HepG2 (cell line): ENCODE measurements at regions not wholly inside any gene's neighbourhood (a gene's known extent, or its start where the extent isn't known, plus 50 kb on each side); places are given as distances from the start of the nearest gene placed in this dataset.

Experiments used
- ATAC-seq: fragments of 200-7000 bp; cut with Tn5 transposase; 3 replicates; pipeline ENCODE4 v1.9.1; 2020; ENCODE audit warnings: mild to moderate bottlenecking, moderate library complexity
- BruUV-seq: library from RNA; stranded (reverse); fragments of 400-500 nt; replicated peaks from 2 replicates; lab custom pipeline; 2021; lab: Mats Ljungman, UMichigan
- CTCF ChIA-PET: fragments of 300-600 bp; formaldehyde crosslinking; extraction: SDS; loops from one replicate; lab custom pipeline; 2021; ENCODE audit warnings: low total read pairs, inconsistent platforms, low intra/inter-chr PET ratio; lab: Yijun Ruan, JAX
- POLR2A ChIA-PET: fragments of 350-600 bp; sonication (Branson Sonifier 250); formaldehyde crosslinking; loops from one replicate; lab custom pipeline; 2020; ENCODE audit warnings: antibody characterized with exemption, inconsistent platforms; lab: Yijun Ruan, JAX
- DNase-seq: peaks from one replicate; pipeline ENCODE4 v3.0.0-alpha.2; 2015; ENCODE audit warnings: low spot score
- FAIRE-seq: peaks from 3 replicates; lab custom pipeline; 2011; peaks lifted over from hg19 to GRCh38; lab: Jason Lieb, UNC
- H2AFZ ChIP-seq: one replicate; pipeline ENCODE4 v1.6.1; 2011; ENCODE audit warnings: low read length, inconsistent platforms
- H3K27ac ChIP-seq: fragments of 300-600 bp; 3 replicates; pipeline ENCODE4 v1.8.0; 2011; ENCODE audit warnings: mixed run types, mild to moderate bottlenecking, mixed read lengths, low read length, inconsistent platforms; ENCODE audit not compliant: insufficient read depth; ENCODE audit errors: extremely low read length
- H3K27me3 ChIP-seq, 2 experiments: fragments of 200-600 bp in 1 of 2; 2 replicates in 1 of 2; 3 replicates in 1 of 2; pipeline versions ENCODE4 v1.6.0 to v1.8.0; 2011; ENCODE audit warnings: low read length in 2 of 2, mild to moderate bottlenecking in 2 of 2, moderate library complexity in 2 of 2, inconsistent platforms in 1 of 2; ENCODE audit not compliant: insufficient read depth in 2 of 2, control insufficient read depth in 1 of 2
- H3K36me3 ChIP-seq, 2 experiments: fragments of 200-600 bp in 1 of 2; replicated peaks in 1 of 2; 2 replicates in 1 of 2; 3 replicates in 1 of 2; pipeline versions ENCODE4 v1.5.1 to v1.8.0; 2011; ENCODE audit warnings: low read length in 2 of 2, inconsistent platforms in 1 of 2; ENCODE audit not compliant: insufficient read depth in 2 of 2, control insufficient read depth in 1 of 2
- H3K4me1 ChIP-seq: 2 replicates; pipeline ENCODE4 v1.5.1; 2012; ENCODE audit warnings: low read length, inconsistent platforms; ENCODE audit not compliant: insufficient read depth
- H3K4me2 ChIP-seq: 2 replicates; pipeline ENCODE4 v1.6.0; 2011; ENCODE audit warnings: low read depth, low read length, inconsistent platforms
- H3K4me3 ChIP-seq, 3 experiments: fragments of 200-600 bp in 1 of 3; sonication (generic), shearing (Covaris generic) in 1 of 3; replicated peaks in 1 of 3; 2 replicates each; pipeline ENCODE4 v1.5.1; 2011 to 2016; ENCODE audit warnings: low read length in 3 of 3, inconsistent platforms in 2 of 3, low read depth in 2 of 3, mild to moderate bottlenecking in 2 of 3, control low read depth in 1 of 3, mixed read lengths in 1 of 3; ENCODE audit not compliant: insufficient read depth in 1 of 3
- H3K79me2 ChIP-seq: one replicate; pipeline ENCODE4 v1.6.1; 2011; ENCODE audit warnings: low read length, inconsistent platforms; ENCODE audit not compliant: insufficient read depth
- H3K9ac ChIP-seq: 2 replicates; pipeline ENCODE4 v1.6.0; 2011; ENCODE audit warnings: mild to moderate bottlenecking, low read depth, low read length, inconsistent platforms; ENCODE audit not compliant: insufficient read depth
- H3K9me3 ChIP-seq: 2 replicates; pipeline ENCODE4 v1.5.1; 2012; ENCODE audit warnings: mild to moderate bottlenecking, low read length
- H4K20me1 ChIP-seq: 2 replicates; pipeline ENCODE4 v1.6.0; 2011; ENCODE audit warnings: inconsistent platforms, mild to moderate bottlenecking, low read length, moderate library complexity; ENCODE audit not compliant: insufficient read depth
- ATF6 ChIP-seq: sonication (generic); formaldehyde crosslinking; conservative IDR thresholded peaks from 2 replicates; pipeline ENCODE4 v1.4.0; 2020; ENCODE audit warnings: missing genetic modification reagents
- CEBPB ChIP-seq: IDR thresholded peaks from 2 replicates; pipeline ENCODE4 v1.6.1; 2011; ENCODE audit warnings: low read depth, low read length, improper control_type of control experiment, borderline replicate concordance
- ETV6 ChIP-seq: sonication (generic); formaldehyde crosslinking; conservative IDR thresholded peaks from 2 replicates; pipeline ENCODE4 v1.4.0; 2020; ENCODE audit warnings: missing genetic modification reagents
- JDP2 ChIP-seq: sonication (generic); formaldehyde crosslinking; IDR thresholded peaks from 2 replicates; pipeline ENCODE4 v1.8.1; 2022; ENCODE audit warnings: missing genetic modification reagents, borderline replicate concordance
- MIER3 ChIP-seq: IDR thresholded peaks from 2 replicates; pipeline ENCODE4 v1.6.1; 2016; ENCODE audit warnings: missing compliant biosample characterization, borderline replicate concordance
- NKX3-1 ChIP-seq: sonication (generic); formaldehyde crosslinking; IDR thresholded peaks from 2 replicates; pipeline ENCODE4 v1.5.0; 2020; ENCODE audit warnings: missing genetic modification reagents
- PHF5A ChIP-seq: IDR thresholded peaks from one replicate; pipeline ENCODE4 v1.6.1; 2018; ENCODE audit warnings: low read depth, missing genetic modification reagents; ENCODE audit not compliant: unreplicated experiment
- SKIL ChIP-seq: sonication (generic); formaldehyde crosslinking; IDR thresholded peaks from 2 replicates; pipeline ENCODE4 v1.8.0; 2022; ENCODE audit warnings: missing genetic modification reagents, mild to moderate bottlenecking, moderate library complexity, borderline replicate concordance
- SOX13 ChIP-seq, 3 experiments: fragments of 450-650 bp in 1 of 3; sonication (generic) in 1 of 3; formaldehyde crosslinking in 1 of 3; IDR thresholded peaks in 2 of 3; conservative IDR thresholded peaks in 1 of 3; 2 replicates each; pipeline versions ENCODE4 v1.5.0 to v1.6.1; 2016 to 2020; ENCODE audit warnings: antibody characterized with exemption in 1 of 3, mild to moderate bottlenecking in 1 of 3, missing compliant biosample characterization in 1 of 3, missing genetic modification reagents in 1 of 3, moderate library complexity in 1 of 3
- TRIM24 ChIP-seq: sonication (generic); formaldehyde crosslinking; IDR thresholded peaks from 2 replicates; pipeline ENCODE4 v1.8.0; 2022; ENCODE audit warnings: mild to moderate bottlenecking, missing genetic modification reagents
- ZFP36L1 ChIP-seq: sonication (generic); formaldehyde crosslinking; IDR thresholded peaks from 2 replicates; pipeline ENCODE4 v1.8.0; 2022; ENCODE audit warnings: mild to moderate bottlenecking, missing genetic modification reagents, moderate library complexity
- ZNF232 ChIP-seq: sonication (generic); formaldehyde crosslinking; IDR thresholded peaks from 2 replicates; pipeline ENCODE4 v1.4.0; 2020; ENCODE audit warnings: missing genetic modification reagents, borderline replicate concordance
- ZNF256 ChIP-seq: sonication (generic); formaldehyde crosslinking; conservative IDR thresholded peaks from 2 replicates; pipeline ENCODE4 v1.4.0; 2020; ENCODE audit warnings: missing genetic modification reagents
- WGBS: methylation state at CpG from one replicate; pipeline ENCODE4 v1.1.6; 2017; ENCODE audit warnings: low lambda C conversion rate; 5-methylcytosine and 5-hydroxymethylcytosine counted together
- in situ Hi-C: cut with HindIII; loops from 2 replicates; pipeline ENCODE4 v1.10.0; 2017; ENCODE audit warnings: low pct_unique_long_range_greater_than_20kb; ENCODE audit not compliant: extremely low pct_ligation_motif_present
- intact Hi-C: fragments of 100-400 bp; cut with micrococcal nuclease; formaldehyde crosslinking; loops from one replicate; pipeline ENCODE4 v1.10.0; 2022; ENCODE audit not compliant: unreplicated experiment
- TF ChIP-seq, protein P1 (sequence below): sonication (generic); formaldehyde crosslinking; IDR thresholded peaks from 2 replicates; pipeline ENCODE4 v1.4.0; 2020; ENCODE audit warnings: missing genetic modification reagents, borderline replicate concordance

GRCh38 chr14:45531022-45531421 is 278.0 kb upstream of the MIS18BP1 start:
- Histone ChIP-seq H3K4me2 (no peak overlapping the region), H3K4me1 (no peaks in the 10 kb centered on the region), H3K27ac (no peak overlapping the region), H3K9me3 (no peaks in the 10 kb centered on the region), H3K36me3 (no peaks in the 10 kb centered on the region), H2AFZ (no peak overlapping the region), H4K20me1 (no peaks in the 10 kb centered on the region), H3K27me3 (no peaks in the 10 kb centered on the region), H3K4me3 (no peak overlapping the region), H3K9ac (no peak overlapping the region), H3K79me2 (no peaks in the 10 kb centered on the region)
- DNase-seq: no peak
- BruUV-seq: no TSS peak
- ChIA-PET CTCF (no interaction called here), POLR2A (no interaction called here)
- in situ Hi-C loops: no loop called here
- ATAC-seq: no peak
- 3% methylated on average over 2 of the region's 2 CpGs for WGBS
- TF ChIP-seq ATF6 (CRISPR knock-in tag): no peak
- TF ChIP-seq JDP2 (CRISPR knock-in tag): no peak
- TF ChIP-seq SOX13 (IDR thresholded peaks at IDR 0.05): no peak
- TF ChIP-seq SOX13 (CRISPR knock-in tag; conservative IDR thresholded peaks at IDR 0.05 in 1 of 2, IDR thresholded peaks at IDR 0.05 in 1 of 2): no peak
- TF ChIP-seq MIER3: no peak
- no peak for TF ChIP-seq CEBPB
- TF ChIP-seq SKIL: no peak
- TF ChIP-seq ETV6: no peak
- TF ChIP-seq, protein P1, sequence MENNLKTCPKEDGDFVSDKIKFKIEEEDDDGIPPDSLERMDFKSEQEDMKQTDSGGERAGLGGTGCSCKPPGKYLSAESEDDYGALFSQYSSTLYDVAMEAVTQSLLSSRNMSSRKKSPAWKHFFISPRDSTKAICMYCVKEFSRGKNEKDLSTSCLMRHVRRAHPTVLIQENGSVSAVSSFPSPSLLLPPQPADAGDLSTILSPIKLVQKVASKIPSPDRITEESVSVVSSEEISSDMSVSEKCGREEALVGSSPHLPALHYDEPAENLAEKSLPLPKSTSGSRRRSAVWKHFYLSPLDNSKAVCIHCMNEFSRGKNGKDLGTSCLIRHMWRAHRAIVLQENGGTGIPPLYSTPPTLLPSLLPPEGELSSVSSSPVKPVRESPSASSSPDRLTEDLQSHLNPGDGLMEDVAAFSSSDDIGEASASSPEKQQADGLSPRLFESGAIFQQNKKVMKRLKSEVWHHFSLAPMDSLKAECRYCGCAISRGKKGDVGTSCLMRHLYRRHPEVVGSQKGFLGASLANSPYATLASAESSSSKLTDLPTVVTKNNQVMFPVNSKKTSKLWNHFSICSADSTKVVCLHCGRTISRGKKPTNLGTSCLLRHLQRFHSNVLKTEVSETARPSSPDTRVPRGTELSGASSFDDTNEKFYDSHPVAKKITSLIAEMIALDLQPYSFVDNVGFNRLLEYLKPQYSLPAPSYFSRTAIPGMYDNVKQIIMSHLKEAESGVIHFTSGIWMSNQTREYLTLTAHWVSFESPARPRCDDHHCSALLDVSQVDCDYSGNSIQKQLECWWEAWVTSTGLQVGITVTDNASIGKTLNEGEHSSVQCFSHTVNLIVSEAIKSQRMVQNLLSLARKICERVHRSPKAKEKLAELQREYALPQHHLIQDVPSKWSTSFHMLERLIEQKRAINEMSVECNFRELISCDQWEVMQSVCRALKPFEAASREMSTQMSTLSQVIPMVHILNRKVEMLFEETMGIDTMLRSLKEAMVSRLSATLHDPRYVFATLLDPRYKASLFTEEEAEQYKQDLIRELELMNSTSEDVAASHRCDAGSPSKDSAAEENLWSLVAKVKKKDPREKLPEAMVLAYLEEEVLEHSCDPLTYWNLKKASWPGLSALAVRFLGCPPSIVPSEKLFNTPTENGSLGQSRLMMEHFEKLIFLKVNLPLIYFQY (CRISPR knock-in tag): no peak
- no peak for TF ChIP-seq ZNF232 (CRISPR knock-in tag)
- TF ChIP-seq PHF5A (CRISPR knock-in tag): no peak
- no peak for TF ChIP-seq ZFP36L1 (CRISPR knock-in tag)
- TF ChIP-seq TRIM24 (CRISPR knock-in tag): no peak
- no peak for TF ChIP-seq ZNF256 (CRISPR knock-in tag)
- no peak for TF ChIP-seq NKX3-1 (CRISPR knock-in tag)
- FAIRE-seq: no peak
- intact Hi-C loops: no loop called here
